Gastrocnemius medialis (tissue), 4 donors: ENCODE measurements at regions not wholly inside any gene's neighbourhood (a gene's known extent, or its start where the extent isn't known, plus 50 kb on each side); places are given as distances from the start of the nearest gene placed in this dataset.

Experiments
- ATAC-seq, 2 donors: fragments of 150-250 bp; one replicate each; pipeline ENCODE4 v1.9.1; 2016
- DNase-seq, 2 donors: peaks; one replicate each; pipeline ENCODE4 v3.0.0-alpha.2; 2019
- H3K27ac ChIP-seq, 4 donors: fragments of 200-600 bp; sonication (generic); 1 replicate in 1 of 4; 2 replicates in 3 of 4; pipeline ENCODE4 v1.5.1; 2016 to 2018; ENCODE audit warnings: mild to moderate bottlenecking in 2 of 4, moderate library complexity in 1 of 4
- H3K27me3 ChIP-seq, 3 donors: fragments of 200-600 bp; sonication (generic) in 2 of 3; 1 replicate in 1 of 3; 2 replicates in 2 of 3; pipeline versions ENCODE4 v1.5.1 to v1.6.0; 2016 to 2019; ENCODE audit warnings: mild to moderate bottlenecking in 1 of 3, moderate library complexity in 1 of 3
- H3K36me3 ChIP-seq, 2 donors: fragments of 200-600 bp; sonication (generic) in 1 of 2; one replicate each; pipeline ENCODE4 v1.5.1; 2017 to 2018
- H3K4me1 ChIP-seq, 2 donors: fragments of 200-600 bp; sonication (generic) in 1 of 2; one replicate each; pipeline ENCODE4 v1.5.1; 2016 to 2017; ENCODE audit warnings: mild to moderate bottlenecking in 2 of 2
- H3K4me3 ChIP-seq, 4 donors: fragments of 200-600 bp; sonication (generic) in 3 of 4; 1 replicate in 1 of 4; 2 replicates in 3 of 4; pipeline ENCODE4 v1.5.1; 2016 to 2019; ENCODE audit warnings: mild to moderate bottlenecking in 2 of 4
- H3K9me3 ChIP-seq, 3 donors: fragments of 200-600 bp; sonication (generic) in 2 of 3; 1 replicate in 1 of 3; 2 replicates in 2 of 3; pipeline ENCODE4 v1.5.1; 2016 to 2019
- CTCF ChIP-seq, 5 experiments: fragments of 450-650 bp in 3 of 5; fragments of 200-600 bp in 2 of 5; sonication (generic) in 2 of 5; IDR thresholded peaks in 4 of 5; conservative IDR thresholded peaks in 1 of 5; 1 replicate in 4 of 5; 2 replicates in 1 of 5; pipeline ENCODE4 v1.5.1; 2016 to 2019; ENCODE audit warnings: antibody characterized with exemption in 5 of 5, mild to moderate bottlenecking in 3 of 5, moderate library complexity in 3 of 5
- POLR2A ChIP-seq, 2 donors: fragments of 450-650 bp; IDR thresholded peaks; one replicate each; pipeline ENCODE4 v1.6.1; 2017; ENCODE audit warnings: antibody characterized with exemption in 2 of 2, mild to moderate bottlenecking in 2 of 2, moderate library complexity in 2 of 2
- in situ Hi-C, 4 donors: fragments of 200-750 bp; cut with MboI; loops; one replicate each; pipeline versions ENCODE4 v1.15.0 to v1.8.0; 2017; ENCODE audit warnings: low sequenced_read_pairs in 4 of 4
- intact Hi-C: fragments of 100-400 bp; cut with DNase I; formaldehyde crosslinking; loops from one replicate; pipeline ENCODE4 v1.15.1; 2023; ENCODE audit warnings: low total_unique reads

DNA sequence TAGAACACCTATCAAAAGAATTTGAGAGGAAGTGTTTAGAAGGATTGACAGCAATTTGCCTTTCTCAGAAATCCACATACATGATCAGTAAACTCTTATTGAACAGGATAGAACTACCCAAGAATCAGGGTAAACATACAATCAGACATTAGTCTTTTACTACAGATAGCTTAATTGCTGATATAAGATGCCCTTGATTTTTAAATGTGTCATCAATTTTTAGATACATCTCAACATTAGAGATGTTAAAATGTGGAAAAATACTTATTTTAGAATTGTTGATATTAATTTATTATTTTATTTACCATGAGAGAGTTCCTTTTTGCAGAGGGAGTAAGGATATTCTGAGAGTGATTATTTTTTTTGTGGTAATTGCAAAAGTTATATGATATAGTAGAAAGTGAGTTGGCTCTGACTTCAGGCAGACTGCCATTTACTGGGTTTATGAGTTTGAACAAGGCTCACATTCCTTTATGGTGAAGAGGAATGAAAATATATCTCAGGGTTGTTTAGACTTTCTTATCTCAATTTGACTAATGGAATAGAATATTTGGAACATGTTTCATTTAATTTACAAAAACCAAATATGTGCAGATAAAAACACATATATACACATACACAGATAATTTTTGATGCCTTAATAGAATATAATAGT lies 302.8 kb upstream of the GOLIM4 start:
- Histone ChIP-seq H3K27me3 (no peaks in the 10 kb centered on the region), H3K9me3 (no peaks in the 10 kb centered on the region), H3K4me3 (no peak overlapping the region), H3K36me3 (no peaks in the 10 kb centered on the region), H3K4me1 (no peaks in the 10 kb centered on the region), H3K27ac (no peak overlapping the region)
- no peak for TF ChIP-seq CTCF (IDR thresholded peaks at IDR 0.05 in 4 of 5, conservative IDR thresholded peaks at IDR 0.05 in 1 of 5)
- no peak for ATAC-seq
- intact Hi-C loops = no loop called here
- in situ Hi-C loops = no loop called here
- no peak for DNase-seq

DNA sequence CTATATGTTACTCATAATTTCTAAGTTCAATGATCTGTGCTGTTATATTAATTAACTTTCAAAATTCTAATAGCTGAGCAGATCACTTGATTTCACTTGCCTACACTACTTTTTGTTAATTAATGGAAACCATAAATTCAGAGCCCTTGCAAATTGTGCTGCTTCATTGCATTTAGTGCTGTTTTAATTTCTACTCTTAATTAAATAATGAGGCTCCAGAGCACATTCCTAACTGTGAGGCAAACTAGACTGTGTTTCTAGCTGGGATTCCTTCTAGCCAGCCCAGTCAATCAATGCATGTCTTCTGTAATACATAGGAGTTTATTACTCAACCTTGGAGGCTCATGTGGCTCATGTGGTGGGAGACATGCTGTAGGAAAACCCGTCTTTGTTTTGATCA lies 301.1 kb upstream of the GOLIM4 start:
- Histone ChIP-seq H3K27me3 (no peaks in the 10 kb centered on the region), H3K4me1 (no peaks in the 10 kb centered on the region), H3K27ac (no peak overlapping the region), H3K9me3 (no peaks in the 10 kb centered on the region), H3K4me3 (no peak overlapping the region), H3K36me3 (no peaks in the 10 kb centered on the region)
- DNase-seq (no peak), ATAC-seq (no peak)
- intact Hi-C loops (no loop called here), in situ Hi-C loops (no loop called here)
- TF ChIP-seq CTCF (IDR thresholded peaks at IDR 0.05 in 4 of 5, conservative IDR thresholded peaks at IDR 0.05 in 1 of 5) = no peak
- TF ChIP-seq POLR2A (IDR thresholded peaks at IDR 0.05) = no peak

DNA sequence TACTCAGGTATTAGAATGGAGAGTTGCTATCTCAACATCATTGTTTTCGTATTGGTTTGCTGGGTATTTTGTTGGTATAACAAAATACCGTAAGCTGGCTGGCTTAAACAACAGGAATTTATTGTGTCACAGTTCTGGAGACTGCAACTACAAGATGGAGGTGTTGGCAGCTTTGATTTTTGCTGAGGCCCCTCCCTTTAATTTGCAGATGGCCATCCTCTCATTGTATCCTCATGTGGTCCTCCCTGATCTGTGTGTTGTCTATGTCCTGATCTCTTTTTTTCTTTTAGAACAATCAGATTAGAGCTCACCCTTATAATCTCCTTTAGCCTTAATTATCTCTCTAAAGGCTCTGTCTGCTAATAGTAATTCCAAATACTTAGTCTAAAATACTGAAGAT lies 299.8 kb upstream of the GOLIM4 start:
- no peaks in the 10 kb centered on the region for H3K36me3 ChIP-seq
- no peaks in the 10 kb centered on the region for H3K9me3 ChIP-seq
- no peak overlapping the region for H3K4me3 ChIP-seq
- H3K4me1 ChIP-seq = no peaks in the 10 kb centered on the region
- no peak overlapping the region for H3K27ac ChIP-seq
- ATAC-seq = no peak
- intact Hi-C loops (no loop called here), in situ Hi-C loops (no loop called here)
- no peak for DNase-seq
- TF ChIP-seq CTCF (IDR thresholded peaks at IDR 0.05 in 4 of 5, conservative IDR thresholded peaks at IDR 0.05 in 1 of 5) (no peak), POLR2A (IDR thresholded peaks at IDR 0.05) (no peak)
- no peaks in the 10 kb centered on the region for H3K27me3 ChIP-seq

DNA sequence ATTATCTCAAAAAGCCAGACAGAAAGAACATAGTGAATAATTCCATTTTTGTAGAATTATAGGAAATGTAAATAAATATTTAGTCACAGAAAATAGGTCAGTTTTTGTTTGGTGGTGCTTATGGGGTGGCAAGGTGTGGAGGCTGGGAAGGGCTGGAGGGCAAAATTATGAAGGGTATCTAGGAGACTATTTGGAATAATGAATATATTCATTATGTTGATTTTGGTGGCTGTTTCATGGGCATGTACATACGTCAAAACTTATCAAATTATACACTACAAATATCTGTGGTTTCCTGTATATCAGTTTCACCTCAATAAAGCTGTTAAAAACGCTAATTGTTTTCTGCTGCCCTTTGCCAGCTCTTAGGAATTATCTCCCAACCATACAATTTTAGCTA lies 298.7 kb upstream of the GOLIM4 start:
- H3K36me3 ChIP-seq = no peaks in the 10 kb centered on the region
- no peaks in the 10 kb centered on the region for H3K4me1 ChIP-seq
- no peak overlapping the region for H3K27ac ChIP-seq
- H3K9me3 ChIP-seq = no peaks in the 10 kb centered on the region
- ATAC-seq = no peak
- TF ChIP-seq POLR2A (IDR thresholded peaks at IDR 0.05) (no peak), CTCF (IDR thresholded peaks at IDR 0.05 in 4 of 5, conservative IDR thresholded peaks at IDR 0.05 in 1 of 5) (no peak)
- DNase-seq = no peak
- no peak overlapping the region for H3K4me3 ChIP-seq
- in situ Hi-C loops = no loop called here
- intact Hi-C loops = no loop called here
- H3K27me3 ChIP-seq = no peaks in the 10 kb centered on the region

DNA sequence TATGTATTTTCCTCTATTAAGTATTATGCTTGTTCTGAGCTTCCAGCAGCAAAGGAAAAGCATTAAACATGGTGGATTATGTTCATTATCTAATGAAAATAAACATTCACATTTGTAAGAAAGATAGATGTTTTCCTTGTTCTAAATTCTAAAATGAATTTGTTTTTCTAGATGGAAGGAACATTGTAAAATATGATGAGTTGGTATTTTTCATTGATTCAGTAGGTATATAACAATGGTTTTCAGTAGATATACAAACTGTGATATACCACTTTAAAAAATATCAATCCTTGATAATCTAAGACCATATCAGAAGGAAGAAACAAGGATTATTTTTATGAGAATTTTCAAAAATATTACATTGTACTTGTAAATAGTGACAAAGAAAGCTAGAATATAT lies 290.6 kb upstream of the GOLIM4 start:
- in situ Hi-C loops (no loop called here), intact Hi-C loops (no loop called here)
- Histone ChIP-seq H3K27me3 (no peaks in the 10 kb centered on the region), H3K4me3 (no peak overlapping the region), H3K36me3 (no peaks in the 10 kb centered on the region), H3K4me1 (no peaks in the 10 kb centered on the region), H3K27ac (no peak overlapping the region), H3K9me3 (no peaks in the 10 kb centered on the region)
- DNase-seq (no peak), ATAC-seq (no peak)
- TF ChIP-seq POLR2A (IDR thresholded peaks at IDR 0.05) = no peak
- TF ChIP-seq CTCF (IDR thresholded peaks at IDR 0.05 in 4 of 5, conservative IDR thresholded peaks at IDR 0.05 in 1 of 5) = no peak
